A673 (cell line): ENCODE measurements at regions not wholly inside any gene's neighbourhood (a gene's known extent, or its start where the extent isn't known, plus 50 kb on each side); places are given as distances from the start of the nearest gene placed in this dataset.

Experiments
- EZH2 ChIP-seq: fragments of 200-600 bp; sonication (generic); IDR thresholded peaks from 2 replicates; pipeline ENCODE4 v1.6.1; 2017; ENCODE audit warnings: borderline replicate concordance, low read depth, mild to moderate bottlenecking, mixed read lengths, antibody characterized with exemption, low read length; ENCODE audit not compliant: poor library complexity, severe bottlenecking
- TF ChIP-seq, protein P1 (sequence below): fragments of 300-800, 200-600 bp; sonication (generic); conservative IDR thresholded peaks from 2 replicates; pipeline ENCODE4 v1.5.1; 2017; ENCODE audit warnings: low read depth, mild to moderate bottlenecking, antibody characterized with exemption, low read length, moderate library complexity, mixed read lengths

DNA sequence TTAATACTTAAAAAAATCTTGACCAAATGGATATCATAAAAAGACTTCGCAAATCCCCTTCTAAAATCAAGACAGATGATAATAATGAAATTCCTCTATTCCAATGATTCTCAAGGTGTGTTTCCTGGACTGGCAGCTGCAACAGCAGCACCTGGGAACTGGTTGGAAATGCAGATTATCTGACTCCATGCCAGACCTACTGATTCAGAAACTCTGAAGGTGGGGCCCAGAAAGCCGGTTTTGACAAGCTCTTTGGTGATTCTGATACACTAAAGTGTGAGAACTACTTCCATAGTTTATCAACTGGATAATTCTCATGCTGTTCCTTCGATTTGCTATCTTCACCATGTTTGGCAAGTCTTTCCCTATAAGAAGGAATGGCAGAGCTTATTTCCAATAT is 252.1 kb downstream of the COL12A1 start:
- TF ChIP-seq, protein P1, sequence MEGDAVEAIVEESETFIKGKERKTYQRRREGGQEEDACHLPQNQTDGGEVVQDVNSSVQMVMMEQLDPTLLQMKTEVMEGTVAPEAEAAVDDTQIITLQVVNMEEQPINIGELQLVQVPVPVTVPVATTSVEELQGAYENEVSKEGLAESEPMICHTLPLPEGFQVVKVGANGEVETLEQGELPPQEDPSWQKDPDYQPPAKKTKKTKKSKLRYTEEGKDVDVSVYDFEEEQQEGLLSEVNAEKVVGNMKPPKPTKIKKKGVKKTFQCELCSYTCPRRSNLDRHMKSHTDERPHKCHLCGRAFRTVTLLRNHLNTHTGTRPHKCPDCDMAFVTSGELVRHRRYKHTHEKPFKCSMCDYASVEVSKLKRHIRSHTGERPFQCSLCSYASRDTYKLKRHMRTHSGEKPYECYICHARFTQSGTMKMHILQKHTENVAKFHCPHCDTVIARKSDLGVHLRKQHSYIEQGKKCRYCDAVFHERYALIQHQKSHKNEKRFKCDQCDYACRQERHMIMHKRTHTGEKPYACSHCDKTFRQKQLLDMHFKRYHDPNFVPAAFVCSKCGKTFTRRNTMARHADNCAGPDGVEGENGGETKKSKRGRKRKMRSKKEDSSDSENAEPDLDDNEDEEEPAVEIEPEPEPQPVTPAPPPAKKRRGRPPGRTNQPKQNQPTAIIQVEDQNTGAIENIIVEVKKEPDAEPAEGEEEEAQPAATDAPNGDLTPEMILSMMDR, result no peak
- TF ChIP-seq EZH2, result no peak
